Progenitor cell of endocrine pancreas (in vitro differentiated cells): ENCODE measurements at regions not wholly inside any gene's neighbourhood (a gene's known extent, or its start where the extent isn't known, plus 50 kb on each side); places are given as distances from the start of the nearest gene placed in this dataset.

ENCODE experiments used
- DNase-seq: peaks from one replicate; pipeline ENCODE4 v3.0.0; 2021; ENCODE audit warnings: low spot score; ENCODE audit not compliant: unreplicated experiment
- H3K27ac Mint-ChIP-seq: 2 replicates; pipeline ENCODE4 v1.8.0; 2021; ENCODE audit warnings: mild to moderate bottlenecking, moderate library complexity, mixed read lengths
- H3K27me3 Mint-ChIP-seq: 2 replicates; pipeline ENCODE4 v1.8.0; 2021; ENCODE audit warnings: mixed read lengths
- H3K36me3 Mint-ChIP-seq: 2 replicates; pipeline ENCODE4 v1.8.0; 2022; ENCODE audit warnings: mixed read lengths; ENCODE audit not compliant: insufficient read depth
- H3K4me1 Mint-ChIP-seq: 2 replicates; pipeline ENCODE4 v1.8.0; 2021; ENCODE audit warnings: low read depth, mixed read lengths
- H3K4me3 Mint-ChIP-seq: 2 replicates; pipeline ENCODE4 v1.8.0; 2021; ENCODE audit warnings: low read depth, mild to moderate bottlenecking, moderate library complexity, mixed read lengths
- H3K9me3 Mint-ChIP-seq: 2 replicates; pipeline ENCODE4 v1.8.0; 2021; ENCODE audit warnings: low read depth, mixed read lengths
- CTCF ChIP-seq: fragments of 200-600 bp; sonication (generic); IDR thresholded peaks from one replicate; pipeline ENCODE4 v1.5.0; 2021; ENCODE audit warnings: antibody characterized with exemption, mild to moderate bottlenecking; ENCODE audit not compliant: unreplicated experiment

- no peak overlapping the region for H3K27ac Mint-ChIP-seq
- no peaks in the 10 kb centered on the region for H3K36me3 Mint-ChIP-seq
- no peak for TF ChIP-seq CTCF
- H3K4me1 Mint-ChIP-seq: no peaks in the 10 kb centered on the region
- no peaks in the 10 kb centered on the region for H3K9me3 Mint-ChIP-seq
- no peak for DNase-seq
- H3K4me3 Mint-ChIP-seq: no peak overlapping the region
- peaks cover 18% of the 10 kb centered on the region for H3K27me3 Mint-ChIP-seq
These were observed 151.8 kb upstream of the SLC14A2 start for GRCh38 chr18:45463451-45463850.

- no peak for TF ChIP-seq CTCF
- H3K27ac Mint-ChIP-seq: no peak overlapping the region
- DNase-seq: no peak
- H3K4me1 Mint-ChIP-seq: no peaks in the 10 kb centered on the region
- H3K36me3 Mint-ChIP-seq: no peaks in the 10 kb centered on the region
- H3K4me3 Mint-ChIP-seq: no peak overlapping the region
- H3K27me3 Mint-ChIP-seq: peaks cover 18% of the 10 kb centered on the region
- no peaks in the 10 kb centered on the region for H3K9me3 Mint-ChIP-seq
These were observed 150.7 kb upstream of the SLC14A2 start for GRCh38 chr18:45464619-45465018.

GRCh38 chr18:45467293-45467692 lies 148.0 kb upstream of the SLC14A2 start:
- H3K9me3 Mint-ChIP-seq: no peaks in the 10 kb centered on the region
- H3K4me1 Mint-ChIP-seq: no peaks in the 10 kb centered on the region
- no peak overlapping the region for H3K27ac Mint-ChIP-seq
- H3K4me3 Mint-ChIP-seq: no peak overlapping the region
- H3K27me3 Mint-ChIP-seq: peaks cover 15% of the 10 kb centered on the region
- TF ChIP-seq CTCF: no peak
- no peaks in the 10 kb centered on the region for H3K36me3 Mint-ChIP-seq
- DNase-seq: no peak

- no peaks in the 10 kb centered on the region for H3K36me3 Mint-ChIP-seq
- H3K4me3 Mint-ChIP-seq: no peak overlapping the region
- DNase-seq: no peak
These were observed 147.3 kb upstream of the SLC14A2 start for GRCh38 chr18:45467945-45468344.

GRCh38 chr18:45478889-45479288 lies 136.4 kb upstream of the SLC14A2 start:
- no peak overlapping the region for H3K27ac Mint-ChIP-seq
- H3K4me1 Mint-ChIP-seq: no peaks in the 10 kb centered on the region
- no peaks in the 10 kb centered on the region for H3K36me3 Mint-ChIP-seq
- H3K27me3 Mint-ChIP-seq: peaks cover 5% of the 10 kb centered on the region
- no peak for DNase-seq
- TF ChIP-seq CTCF: no peak
- H3K9me3 Mint-ChIP-seq: peaks cover 9% of the 10 kb centered on the region
- no peak overlapping the region for H3K4me3 Mint-ChIP-seq

More at GRCh38 chr18:45467945-45468344, 147.3 kb upstream of the SLC14A2 start:
- no peaks in the 10 kb centered on the region for H3K4me1 Mint-ChIP-seq
- no peaks in the 10 kb centered on the region for H3K9me3 Mint-ChIP-seq
- no peak overlapping the region for H3K27ac Mint-ChIP-seq
- H3K27me3 Mint-ChIP-seq: peaks cover 15% of the 10 kb centered on the region
- TF ChIP-seq CTCF: no peak
